Loucy (cell line): ENCODE measurements at regions not wholly inside any gene's neighbourhood (a gene's known extent, or its start where the extent isn't known, plus 50 kb on each side); places are given as distances from the start of the nearest gene placed in this dataset.

Experiments used
- H2AFZ ChIP-seq: fragments of 200-600 bp; sonication (generic); 2 replicates; pipeline ENCODE4 v1.6.0; 2016; ENCODE audit warnings: antibody characterized with exemption, mild to moderate bottlenecking, low read length, moderate library complexity
- H3F3A ChIP-seq: fragments of 200-600 bp; 2 replicates; pipeline ENCODE4 v1.6.0; 2016; ENCODE audit warnings: antibody characterized with exemption, low read depth, mild to moderate bottlenecking
- H3K27me3 ChIP-seq: fragments of 200-600 bp; sonication (generic); 2 replicates; pipeline ENCODE4 v1.6.1; 2014; ENCODE audit warnings: low read length, mild to moderate bottlenecking; ENCODE audit not compliant: insufficient read depth, poor library complexity, severe bottlenecking
- H3K36me3 ChIP-seq: fragments of 200-600 bp; sonication (generic); 2 replicates; pipeline ENCODE4 v1.6.1; 2016; ENCODE audit warnings: low read length; ENCODE audit not compliant: insufficient read depth
- H3K4me1 ChIP-seq: fragments of 200-600 bp; sonication (generic); 2 replicates; pipeline ENCODE4 v1.5.1; 2014; ENCODE audit warnings: low read length, mild to moderate bottlenecking; ENCODE audit not compliant: insufficient read depth, poor library complexity, severe bottlenecking
- H3K4me2 ChIP-seq: fragments of 200-600 bp; sonication (generic); 2 replicates; pipeline ENCODE4 v1.6.0; 2014; ENCODE audit warnings: antibody characterized with exemption, low read length, low read depth, mild to moderate bottlenecking; ENCODE audit not compliant: poor library complexity, severe bottlenecking
- H3K4me3 ChIP-seq: fragments of 200-600 bp; sonication (generic); 2 replicates; pipeline ENCODE4 v1.5.1; 2014; ENCODE audit warnings: low read length, mild to moderate bottlenecking, mixed read lengths; ENCODE audit not compliant: poor library complexity, severe bottlenecking
- H3K79me2 ChIP-seq: fragments of 200-600 bp; sonication (generic); 2 replicates; pipeline ENCODE4 v1.6.1; 2014; ENCODE audit warnings: low read length; ENCODE audit not compliant: insufficient read depth
- H3K9ac ChIP-seq: fragments of 200-600 bp; sonication (generic); 2 replicates; pipeline ENCODE4 v1.6.0; 2014; ENCODE audit warnings: mild to moderate bottlenecking, low read depth, low read length, moderate library complexity; ENCODE audit not compliant: poor library complexity, severe bottlenecking
- H3K9me2 ChIP-seq: fragments of 200-600 bp; sonication (generic); replicated peaks from 2 replicates; pipeline ENCODE4 v1.6.1; 2016; ENCODE audit warnings: low read depth, low read length, mixed read lengths
- H3K9me3 ChIP-seq: fragments of 200-600 bp; sonication (generic); 2 replicates; pipeline ENCODE4 v1.6.1; 2014; ENCODE audit warnings: mild to moderate bottlenecking, antibody characterized with exemption, low read length, low read depth; ENCODE audit not compliant: insufficient read depth
- H4K20me1 ChIP-seq: fragments of 200-600 bp; sonication (generic); 2 replicates; pipeline ENCODE4 v1.6.0; 2014; ENCODE audit warnings: antibody characterized with exemption, low read length, mild to moderate bottlenecking; ENCODE audit not compliant: insufficient read depth, poor library complexity, severe bottlenecking
- EZH2phosphoT487 ChIP-seq: fragments of 200-600 bp; IDR thresholded peaks from 2 replicates; pipeline ENCODE4 v1.6.1; 2018; ENCODE audit warnings: antibody characterized with exemption, mild to moderate bottlenecking, moderate library complexity, borderline replicate concordance
- TF ChIP-seq, protein P1 (sequence below): fragments of 200-600 bp; sonication (generic); conservative IDR thresholded peaks from 2 replicates; pipeline ENCODE4 v1.5.1; 2014; ENCODE audit warnings: mild to moderate bottlenecking, antibody characterized with exemption, low read length

GRCh38 chr18:55907453-55908175 is 319.6 kb upstream of the TCF4 start:
- H3K9me2 ChIP-seq: no peaks in the 10 kb centered on the region
- no peak overlapping the region for H3K9ac ChIP-seq
- no peaks in the 10 kb centered on the region for H3K4me1 ChIP-seq
- H4K20me1 ChIP-seq: no peaks in the 10 kb centered on the region
- H3K36me3 ChIP-seq: no peaks in the 10 kb centered on the region
- no peaks in the 10 kb centered on the region for H3F3A ChIP-seq
- H3K79me2 ChIP-seq: no peaks in the 10 kb centered on the region
- H3K4me3 ChIP-seq: no peak overlapping the region
- TF ChIP-seq, protein P1, sequence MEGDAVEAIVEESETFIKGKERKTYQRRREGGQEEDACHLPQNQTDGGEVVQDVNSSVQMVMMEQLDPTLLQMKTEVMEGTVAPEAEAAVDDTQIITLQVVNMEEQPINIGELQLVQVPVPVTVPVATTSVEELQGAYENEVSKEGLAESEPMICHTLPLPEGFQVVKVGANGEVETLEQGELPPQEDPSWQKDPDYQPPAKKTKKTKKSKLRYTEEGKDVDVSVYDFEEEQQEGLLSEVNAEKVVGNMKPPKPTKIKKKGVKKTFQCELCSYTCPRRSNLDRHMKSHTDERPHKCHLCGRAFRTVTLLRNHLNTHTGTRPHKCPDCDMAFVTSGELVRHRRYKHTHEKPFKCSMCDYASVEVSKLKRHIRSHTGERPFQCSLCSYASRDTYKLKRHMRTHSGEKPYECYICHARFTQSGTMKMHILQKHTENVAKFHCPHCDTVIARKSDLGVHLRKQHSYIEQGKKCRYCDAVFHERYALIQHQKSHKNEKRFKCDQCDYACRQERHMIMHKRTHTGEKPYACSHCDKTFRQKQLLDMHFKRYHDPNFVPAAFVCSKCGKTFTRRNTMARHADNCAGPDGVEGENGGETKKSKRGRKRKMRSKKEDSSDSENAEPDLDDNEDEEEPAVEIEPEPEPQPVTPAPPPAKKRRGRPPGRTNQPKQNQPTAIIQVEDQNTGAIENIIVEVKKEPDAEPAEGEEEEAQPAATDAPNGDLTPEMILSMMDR: no peak
- no peak for TF ChIP-seq EZH2phosphoT487
- no peak overlapping the region for H3K4me2 ChIP-seq
- H3K9me3 ChIP-seq: no peaks in the 10 kb centered on the region
- no peaks in the 10 kb centered on the region for H3K27me3 ChIP-seq
- no peak overlapping the region for H2AFZ ChIP-seq

- Histone ChIP-seq H3K4me2 (no peak overlapping the region), H3K4me3 (no peak overlapping the region), H3K9ac (no peak overlapping the region), H3K36me3 (no peaks in the 10 kb centered on the region), H3K9me3 (no peaks in the 10 kb centered on the region), H3K79me2 (no peaks in the 10 kb centered on the region), H3K4me1 (no peaks in the 10 kb centered on the region), H3K9me2 (no peaks in the 10 kb centered on the region), H3K27me3 (no peaks in the 10 kb centered on the region), H3F3A (no peaks in the 10 kb centered on the region), H2AFZ (no peak overlapping the region), H4K20me1 (no peaks in the 10 kb centered on the region)
- no peak for TF ChIP-seq EZH2phosphoT487
Measured at GRCh38 chr18:55906536-55906935, 318.5 kb upstream of the TCF4 start.

GRCh38 chr18:55903911-55904310 is 315.9 kb upstream of the TCF4 start:
- no peak overlapping the region for H3K9ac ChIP-seq
- H3K36me3 ChIP-seq: no peaks in the 10 kb centered on the region
- no peaks in the 10 kb centered on the region for H3K27me3 ChIP-seq
- no peaks in the 10 kb centered on the region for H3K4me1 ChIP-seq
- no peaks in the 10 kb centered on the region for H3F3A ChIP-seq
- H3K4me3 ChIP-seq: no peak overlapping the region
- H3K9me2 ChIP-seq: no peaks in the 10 kb centered on the region
- no peak for TF ChIP-seq EZH2phosphoT487
- TF ChIP-seq, protein P1: no peak
- H3K4me2 ChIP-seq: no peak overlapping the region
- no peaks in the 10 kb centered on the region for H3K79me2 ChIP-seq
- no peak overlapping the region for H2AFZ ChIP-seq
- H3K9me3 ChIP-seq: no peaks in the 10 kb centered on the region
- H4K20me1 ChIP-seq: no peaks in the 10 kb centered on the region

- Histone ChIP-seq H3K9ac (no peak overlapping the region), H2AFZ (no peak overlapping the region), H3F3A (no peaks in the 10 kb centered on the region), H3K4me3 (no peak overlapping the region), H3K9me2 (no peaks in the 10 kb centered on the region), H3K4me2 (no peak overlapping the region), H3K79me2 (no peaks in the 10 kb centered on the region), H4K20me1 (no peaks in the 10 kb centered on the region), H3K9me3 (no peaks in the 10 kb centered on the region), H3K27me3 (no peaks in the 10 kb centered on the region), H3K36me3 (no peaks in the 10 kb centered on the region), H3K4me1 (no peaks in the 10 kb centered on the region)
- TF ChIP-seq, protein P1: no peak
- TF ChIP-seq EZH2phosphoT487: no peak
Measured at GRCh38 chr18:55900380-55900779, 312.4 kb upstream of the TCF4 start.
